HEK293 (cell line): ENCODE measurements at regions not wholly inside any gene's neighbourhood (a gene's known extent, or its start where the extent isn't known, plus 50 kb on each side); places are given as distances from the start of the nearest gene placed in this dataset.

Experiments used
- ZNF10 ChIP-seq: fragments of 450-650 bp; formaldehyde crosslinking; IDR thresholded peaks from 2 replicates; pipeline ENCODE4 v1.5.1; 2017; ENCODE audit warnings: missing biosample characterization, missing genetic modification characterization
- ZNF114 ChIP-seq: fragments of 450-650 bp; formaldehyde crosslinking; IDR thresholded peaks from 2 replicates; pipeline ENCODE4 v1.5.0; 2017; ENCODE audit warnings: missing biosample characterization, missing genetic modification characterization
- ZNF214 ChIP-seq: fragments of 450-650 bp; formaldehyde crosslinking; IDR thresholded peaks from 2 replicates; pipeline ENCODE4 v1.5.1; 2017; ENCODE audit warnings: missing biosample characterization, mild to moderate bottlenecking, missing genetic modification characterization, borderline replicate concordance

DNA sequence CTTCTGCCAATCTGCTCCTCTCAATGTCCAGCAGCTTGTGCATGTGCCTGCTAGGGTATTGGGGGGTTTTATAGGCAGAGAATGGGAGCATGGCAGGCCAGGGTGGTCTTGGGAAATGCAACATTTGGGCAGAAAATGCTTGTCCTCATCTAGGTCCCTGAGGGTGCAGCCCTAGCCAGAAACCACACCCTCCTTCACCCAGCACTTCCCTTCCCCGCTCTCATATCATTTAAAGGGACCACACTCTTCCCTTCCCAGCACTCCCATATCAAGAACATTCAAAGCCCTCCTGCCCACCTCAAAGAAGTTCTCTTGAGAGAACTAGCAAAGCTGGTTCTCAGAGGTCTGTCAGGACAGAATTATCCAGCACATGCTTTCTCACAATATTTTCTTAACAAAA is 62.1 kb downstream of the HSD3B1 start (continued):
- TF ChIP-seq ZNF114 (tag by site-specific recombination) = no peak
- no peak for TF ChIP-seq ZNF10 (tag by site-specific recombination)
- no peak for TF ChIP-seq ZNF214 (tag by site-specific recombination)
